ENCODE measurements at regions not wholly inside any gene's neighbourhood (a gene's known extent, or its start where the extent isn't known, plus 50 kb on each side); places are given as distances from the start of the nearest gene placed in this dataset.

- no peak for TF ChIP-seq CTCF (IDR thresholded peaks at IDR 0.05)
- no peak for TF ChIP-seq POLR2AphosphoS5 (IDR thresholded peaks at IDR 0.05)
- TF ChIP-seq EP300 (IDR thresholded peaks at IDR 0.05): no peak
These were observed 429.5 kb downstream of the TSHZ3 start for GRCh38 chr19:30919737-30920136.
